ENCODE measurements at regions not wholly inside any gene's neighbourhood (a gene's known extent, or its start where the extent isn't known, plus 50 kb on each side); places are given as distances from the start of the nearest gene placed in this dataset.

GRCh38 chr7:57305192-57305748 lies 144.7 kb upstream of the ZNF716 start:
- intact Hi-C loops (cut with DNase I; ENCODE audit: low total_unique reads) = no loop called here

GRCh38 chr7:57308631-57309408 lies 141.2 kb upstream of the ZNF716 start:
- no peak for DNase-seq (ENCODE audit: low spot score in 2 of 2)
- no peaks in the 10 kb centered on the region for H3K36me3 ChIP-seq
- H3K27ac ChIP-seq = no peak overlapping the region
- no peaks in the 10 kb centered on the region for H3K4me1 ChIP-seq
- H3K27me3 ChIP-seq = no peaks in the 10 kb centered on the region
- no peak overlapping the region for H3K4me3 ChIP-seq
- intact Hi-C loops (cut with DNase I; ENCODE audit: low total_unique reads) = no loop called here
- TF ChIP-seq POLR2A (IDR thresholded peaks at IDR 0.05) (no peak), POLR2AphosphoS5 (IDR thresholded peaks at IDR 0.05) (no peak), CTCF (IDR thresholded peaks at IDR 0.05) (no peak)
- H3K9me3 ChIP-seq = peaks cover 3 to 25% of the 10 kb centered on the region in 2 donors

More at GRCh38 chr7:57305192-57305748, 144.7 kb upstream of the ZNF716 start:
- Histone ChIP-seq H3K9me3 (peaks cover 5 to 35% of the 10 kb centered on the region in 2 donors), H3K36me3 (no peaks in the 10 kb centered on the region), H3K27ac (no peak overlapping the region), H3K27me3 (no peaks in the 10 kb centered on the region), H3K4me3 (no peak overlapping the region), H3K4me1 (no peaks in the 10 kb centered on the region)
- DNase-seq (ENCODE audit: low spot score in 2 of 2) = no peak
- TF ChIP-seq CTCF (IDR thresholded peaks at IDR 0.05) (no peak), POLR2AphosphoS5 (IDR thresholded peaks at IDR 0.05) (no peak), POLR2A (IDR thresholded peaks at IDR 0.05) (no peak)

- no peak overlapping the region for H3K4me3 ChIP-seq
- H3K27me3 ChIP-seq = no peaks in the 10 kb centered on the region
- H3K27ac ChIP-seq = no peak overlapping the region
- no peak for DNase-seq (ENCODE audit: low spot score in 2 of 2)
- H3K36me3 ChIP-seq = no peaks in the 10 kb centered on the region
- TF ChIP-seq POLR2AphosphoS5 (IDR thresholded peaks at IDR 0.05) (no peak), CTCF (IDR thresholded peaks at IDR 0.05) (no peak), POLR2A (IDR thresholded peaks at IDR 0.05) (no peak)
- no peaks in the 10 kb centered on the region for H3K4me1 ChIP-seq
- H3K9me3 ChIP-seq = peaks cover 33 to 85% of the 10 kb centered on the region in 2 donors
- intact Hi-C loops (cut with DNase I; ENCODE audit: low total_unique reads) = no loop called here
Observed at GRCh38 chr7:57327081-57327480, 122.9 kb upstream of the ZNF716 start.

- H3K36me3 ChIP-seq = no peaks in the 10 kb centered on the region
- H3K4me1 ChIP-seq = no peaks in the 10 kb centered on the region
- intact Hi-C loops (cut with DNase I; ENCODE audit: low total_unique reads) = no loop called here
- no peak for DNase-seq (ENCODE audit: low spot score in 2 of 2)
- no peaks in the 10 kb centered on the region for H3K27me3 ChIP-seq
- H3K4me3 ChIP-seq = no peak overlapping the region
- no peak for TF ChIP-seq POLR2AphosphoS5 (IDR thresholded peaks at IDR 0.05)
- TF ChIP-seq POLR2A (IDR thresholded peaks at IDR 0.05) = no peak
- no peak for TF ChIP-seq CTCF (IDR thresholded peaks at IDR 0.05)
- H3K27ac ChIP-seq = no peak overlapping the region
- H3K9me3 ChIP-seq = peaks cover 43 to 99% of the 10 kb centered on the region in 2 donors
Observed at GRCh38 chr7:57328457-57328856, 121.5 kb upstream of the ZNF716 start.

- intact Hi-C loops (cut with DNase I; ENCODE audit: low total_unique reads) = no loop called here
- TF ChIP-seq POLR2AphosphoS5 (IDR thresholded peaks at IDR 0.05) = no peak
- TF ChIP-seq POLR2A (IDR thresholded peaks at IDR 0.05) = no peak
- no peak for TF ChIP-seq CTCF (IDR thresholded peaks at IDR 0.05)
- Histone ChIP-seq H3K36me3 (no peaks in the 10 kb centered on the region), H3K4me3 (no peak overlapping the region), H3K9me3 (peaks cover 44 to 96% of the 10 kb centered on the region in 2 donors), H3K27ac (no peak overlapping the region), H3K4me1 (no peaks in the 10 kb centered on the region), H3K27me3 (no peaks in the 10 kb centered on the region)
- no peak for DNase-seq (ENCODE audit: low spot score in 2 of 2)
Observed at GRCh38 chr7:57328963-57329362, 121.0 kb upstream of the ZNF716 start.

All from breast epithelium (tissue), 4 donors.